Thoracic aorta (tissue), 2 donors: ENCODE measurements at regions not wholly inside any gene's neighbourhood (a gene's known extent, or its start where the extent isn't known, plus 50 kb on each side); places are given as distances from the start of the nearest gene placed in this dataset.

Source experiments
- ATAC-seq: fragments of 150-250 bp; one replicate; pipeline ENCODE4 v1.8.0; 2017; ENCODE audit warnings: low read depth; ENCODE audit not compliant: insufficient number of reproducible peaks, low FRiP score
- DNase-seq: peaks from one replicate; pipeline ENCODE4 v3.0.0-alpha.2; 2020; ENCODE audit warnings: low spot score
- H3K27ac ChIP-seq, 2 donors: fragments of 200-600 bp; sonication (generic); 1 replicate in 1 of 2; 2 replicates in 1 of 2; pipeline ENCODE4 v1.5.1; 2016; ENCODE audit warnings: mild to moderate bottlenecking in 2 of 2, moderate library complexity in 2 of 2
- H3K27me3 ChIP-seq: fragments of 200-600 bp; sonication (generic); replicated peaks from 2 replicates; pipeline ENCODE4 v1.6.0; 2016; ENCODE audit warnings: mild to moderate bottlenecking; ENCODE audit not compliant: insufficient read depth
- H3K36me3 ChIP-seq: fragments of 200-600 bp; sonication (generic); one replicate; pipeline ENCODE4 v1.5.1; 2016
- H3K4me1 ChIP-seq, 2 donors: fragments of 200-600 bp; sonication (generic); 1 replicate in 1 of 2; 2 replicates in 1 of 2; pipeline versions ENCODE4 v1.5.1 to v1.6.0; 2016; ENCODE audit warnings: low read depth in 2 of 2, mild to moderate bottlenecking in 1 of 2; ENCODE audit not compliant: control insufficient read depth in 1 of 2
- H3K4me3 ChIP-seq: fragments of 200-600 bp; sonication (generic); 2 replicates; pipeline ENCODE4 v1.5.1; 2016; ENCODE audit warnings: mild to moderate bottlenecking
- H3K9me3 ChIP-seq: fragments of 200-600 bp; sonication (generic); 2 replicates; pipeline ENCODE4 v1.5.1; 2016
- TF ChIP-seq, protein P1 (sequence below): fragments of 200-600 bp; sonication (generic); IDR thresholded peaks from one replicate; pipeline ENCODE4 v1.5.1; 2019; ENCODE audit warnings: antibody characterized with exemption

DNA sequence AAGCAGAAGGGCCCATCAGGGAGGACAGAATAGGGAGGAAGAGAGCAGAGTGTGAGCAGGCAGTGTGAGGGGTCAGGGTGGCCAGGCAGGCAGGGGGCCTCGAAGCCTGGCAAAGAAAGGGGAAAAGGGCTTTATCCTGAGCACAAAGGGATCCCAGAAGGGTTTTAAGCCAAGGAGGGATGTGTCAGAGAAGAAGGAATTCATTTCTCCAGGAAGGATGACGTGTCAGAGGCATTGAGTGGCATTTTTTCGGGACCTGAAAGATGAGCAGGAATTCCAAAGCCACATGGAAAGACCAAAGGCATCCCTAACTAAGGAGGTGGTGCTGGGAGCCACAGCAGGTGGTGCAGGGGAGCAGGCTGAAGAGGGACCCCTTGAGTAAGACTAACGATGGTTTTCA lies 132.1 kb downstream of the DICER1 start:
- peaks cover 3% of the 10 kb centered on the region for H3K9me3 ChIP-seq
- DNase-seq (no peak), ATAC-seq (no peak)
- H3K27me3 ChIP-seq, result no peaks in the 10 kb centered on the region
- no peaks in the 10 kb centered on the region for H3K4me1 ChIP-seq
- TF ChIP-seq, protein P1, sequence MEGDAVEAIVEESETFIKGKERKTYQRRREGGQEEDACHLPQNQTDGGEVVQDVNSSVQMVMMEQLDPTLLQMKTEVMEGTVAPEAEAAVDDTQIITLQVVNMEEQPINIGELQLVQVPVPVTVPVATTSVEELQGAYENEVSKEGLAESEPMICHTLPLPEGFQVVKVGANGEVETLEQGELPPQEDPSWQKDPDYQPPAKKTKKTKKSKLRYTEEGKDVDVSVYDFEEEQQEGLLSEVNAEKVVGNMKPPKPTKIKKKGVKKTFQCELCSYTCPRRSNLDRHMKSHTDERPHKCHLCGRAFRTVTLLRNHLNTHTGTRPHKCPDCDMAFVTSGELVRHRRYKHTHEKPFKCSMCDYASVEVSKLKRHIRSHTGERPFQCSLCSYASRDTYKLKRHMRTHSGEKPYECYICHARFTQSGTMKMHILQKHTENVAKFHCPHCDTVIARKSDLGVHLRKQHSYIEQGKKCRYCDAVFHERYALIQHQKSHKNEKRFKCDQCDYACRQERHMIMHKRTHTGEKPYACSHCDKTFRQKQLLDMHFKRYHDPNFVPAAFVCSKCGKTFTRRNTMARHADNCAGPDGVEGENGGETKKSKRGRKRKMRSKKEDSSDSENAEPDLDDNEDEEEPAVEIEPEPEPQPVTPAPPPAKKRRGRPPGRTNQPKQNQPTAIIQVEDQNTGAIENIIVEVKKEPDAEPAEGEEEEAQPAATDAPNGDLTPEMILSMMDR, result no peak
- H3K27ac ChIP-seq, result no peak overlapping the region
- H3K4me3 ChIP-seq, result no peak overlapping the region
- H3K36me3 ChIP-seq, result no peaks in the 10 kb centered on the region

DNA sequence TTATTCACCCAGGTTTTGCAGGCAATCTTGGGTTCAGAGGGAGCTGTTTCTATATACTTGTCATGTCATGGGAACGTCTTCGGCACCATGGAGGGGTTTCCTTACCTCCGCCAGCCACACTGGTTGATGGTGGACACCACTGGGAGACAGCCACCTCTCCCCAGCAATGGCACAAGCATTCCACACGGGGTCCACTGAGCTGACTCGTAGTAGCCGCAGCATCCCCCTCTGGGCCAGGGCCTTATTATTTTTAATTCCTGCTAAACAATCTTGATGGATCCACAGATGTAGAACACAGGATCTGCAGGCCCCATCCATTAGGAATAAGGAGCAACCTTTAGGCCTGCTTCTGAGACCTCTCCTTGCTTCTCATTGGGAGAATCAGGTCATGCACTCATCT lies 132.9 kb downstream of the DICER1 start:
- Histone ChIP-seq H3K9me3 (peaks cover 3% of the 10 kb centered on the region), H3K4me3 (no peak overlapping the region), H3K36me3 (no peaks in the 10 kb centered on the region), H3K27ac (no peak overlapping the region), H3K27me3 (no peaks in the 10 kb centered on the region), H3K4me1 (no peaks in the 10 kb centered on the region)
- ATAC-seq (no peak), DNase-seq (no peak)
- TF ChIP-seq, protein P1, result no peak

DNA sequence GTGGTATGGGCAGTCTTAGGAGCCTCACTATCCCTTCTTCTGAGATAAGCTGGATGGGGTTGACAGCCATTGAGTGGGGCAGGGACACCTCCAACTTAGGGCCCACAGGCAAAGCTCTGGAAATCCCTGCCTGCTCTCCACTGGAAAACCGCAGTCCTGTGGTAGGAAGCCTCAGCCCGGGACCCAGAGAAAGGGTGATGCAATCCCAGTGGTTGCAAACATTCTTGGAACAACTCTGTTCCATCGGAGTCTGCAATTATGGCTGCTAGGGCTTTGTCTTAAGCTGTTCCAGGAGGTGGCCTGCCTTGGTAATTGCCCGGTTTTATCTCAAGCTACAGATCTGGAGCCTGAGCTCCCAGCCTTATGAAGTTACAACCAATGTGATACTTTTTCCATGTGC lies 133.4 kb downstream of the DICER1 start:
- ATAC-seq (no peak), DNase-seq (no peak)
- peaks cover 3% of the 10 kb centered on the region for H3K9me3 ChIP-seq

DNA sequence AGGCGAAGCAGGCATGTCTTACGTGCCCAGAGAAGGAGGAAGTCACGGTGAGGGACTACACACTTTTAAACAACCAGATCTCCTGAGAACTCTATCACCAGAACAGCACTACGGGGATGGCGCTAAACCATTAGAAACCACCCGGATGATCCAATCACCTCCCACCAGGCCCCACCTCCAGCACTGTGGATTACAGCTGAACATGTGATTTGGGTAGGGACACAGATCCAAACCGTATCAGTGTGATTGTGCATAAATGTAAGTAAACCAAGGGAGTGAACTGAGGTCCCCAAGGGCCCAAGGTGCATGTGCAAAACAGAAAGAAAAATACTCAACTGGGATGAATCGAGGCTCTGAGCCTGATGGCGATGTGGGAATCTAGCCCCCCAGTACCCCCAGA lies 134.2 kb downstream of the DICER1 start:
- Histone ChIP-seq H3K27ac (no peak overlapping the region), H3K27me3 (no peaks in the 10 kb centered on the region), H3K36me3 (no peaks in the 10 kb centered on the region), H3K4me1 (no peaks in the 10 kb centered on the region), H3K9me3 (peaks cover 3% of the 10 kb centered on the region), H3K4me3 (no peak overlapping the region)
- DNase-seq, result no peak
- TF ChIP-seq, protein P1, result no peak
- no peak for ATAC-seq

More for the DNA sequence above, 133.4 kb downstream of the DICER1 start:
- no peak overlapping the region for H3K4me3 ChIP-seq
- H3K36me3 ChIP-seq, result no peaks in the 10 kb centered on the region
- H3K27me3 ChIP-seq, result no peaks in the 10 kb centered on the region
- TF ChIP-seq, protein P1, result no peak
- no peaks in the 10 kb centered on the region for H3K4me1 ChIP-seq
- no peak overlapping the region for H3K27ac ChIP-seq

DNA sequence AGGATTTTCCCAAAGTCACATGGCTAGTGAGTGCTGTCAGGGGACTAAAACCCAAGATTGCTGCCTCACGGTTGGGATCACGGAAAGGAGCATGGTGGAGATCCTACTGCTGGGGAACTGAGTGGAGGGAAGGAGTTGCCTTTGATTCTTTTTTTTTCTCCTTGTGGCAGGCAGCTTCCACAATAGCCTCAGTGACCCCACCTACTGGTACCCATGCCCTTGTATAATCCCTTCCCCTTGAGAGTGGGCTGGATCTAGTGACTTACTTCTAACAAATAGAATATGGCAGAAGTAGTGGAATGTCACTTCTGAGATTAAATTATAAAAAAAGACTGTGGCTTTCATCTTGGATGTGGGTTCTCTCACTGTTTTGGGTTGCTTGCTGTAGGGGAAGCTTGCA lies 135.7 kb downstream of the DICER1 start:
- ATAC-seq, result no peak
- TF ChIP-seq, protein P1, result no peak
- Histone ChIP-seq H3K4me3 (no peak overlapping the region), H3K27me3 (no peaks in the 10 kb centered on the region), H3K4me1 (no peaks in the 10 kb centered on the region), H3K36me3 (no peaks in the 10 kb centered on the region), H3K27ac (no peak overlapping the region), H3K9me3 (peaks cover 3% of the 10 kb centered on the region)
- DNase-seq, result no peak
